SK-N-SH (cell line): ENCODE measurements at regions not wholly inside any gene's neighbourhood (a gene's known extent, or its start where the extent isn't known, plus 50 kb on each side); places are given as distances from the start of the nearest gene placed in this dataset.

Experiments used
- FOXM1 ChIP-seq: IDR thresholded peaks from 2 replicates; pipeline ENCODE4 v1.4.0; 2012; ENCODE audit warnings: low read depth, mild to moderate bottlenecking
- JUND ChIP-seq: IDR thresholded peaks from 2 replicates; pipeline ENCODE4 v1.4.0; 2012
- NFIC ChIP-seq: IDR thresholded peaks from 2 replicates; pipeline ENCODE4 v1.4.0; 2012; ENCODE audit warnings: borderline replicate concordance
- POLR2AphosphoS5 ChIP-seq: IDR thresholded peaks from 2 replicates; pipeline ENCODE4 v1.6.1; 2012; ENCODE audit warnings: low read depth, low read length
- RAD21 ChIP-seq: IDR thresholded peaks from 2 replicates; pipeline ENCODE4 v1.6.1; 2012; ENCODE audit warnings: mild to moderate bottlenecking, low read length
- SIN3A ChIP-seq: IDR thresholded peaks from 2 replicates; pipeline ENCODE4 v1.6.1; 2012; ENCODE audit warnings: low read depth, mild to moderate bottlenecking, low read length, moderate library complexity, borderline replicate concordance
- TF ChIP-seq, protein P1 (sequence below): fragments of 200-600 bp; sonication (generic); IDR thresholded peaks from 2 replicates; pipeline ENCODE4 v1.6.1; 2017; ENCODE audit warnings: antibody characterized with exemption, mild to moderate bottlenecking, moderate library complexity

- TF ChIP-seq, protein P1, sequence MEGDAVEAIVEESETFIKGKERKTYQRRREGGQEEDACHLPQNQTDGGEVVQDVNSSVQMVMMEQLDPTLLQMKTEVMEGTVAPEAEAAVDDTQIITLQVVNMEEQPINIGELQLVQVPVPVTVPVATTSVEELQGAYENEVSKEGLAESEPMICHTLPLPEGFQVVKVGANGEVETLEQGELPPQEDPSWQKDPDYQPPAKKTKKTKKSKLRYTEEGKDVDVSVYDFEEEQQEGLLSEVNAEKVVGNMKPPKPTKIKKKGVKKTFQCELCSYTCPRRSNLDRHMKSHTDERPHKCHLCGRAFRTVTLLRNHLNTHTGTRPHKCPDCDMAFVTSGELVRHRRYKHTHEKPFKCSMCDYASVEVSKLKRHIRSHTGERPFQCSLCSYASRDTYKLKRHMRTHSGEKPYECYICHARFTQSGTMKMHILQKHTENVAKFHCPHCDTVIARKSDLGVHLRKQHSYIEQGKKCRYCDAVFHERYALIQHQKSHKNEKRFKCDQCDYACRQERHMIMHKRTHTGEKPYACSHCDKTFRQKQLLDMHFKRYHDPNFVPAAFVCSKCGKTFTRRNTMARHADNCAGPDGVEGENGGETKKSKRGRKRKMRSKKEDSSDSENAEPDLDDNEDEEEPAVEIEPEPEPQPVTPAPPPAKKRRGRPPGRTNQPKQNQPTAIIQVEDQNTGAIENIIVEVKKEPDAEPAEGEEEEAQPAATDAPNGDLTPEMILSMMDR = no peak
- no peak for TF ChIP-seq NFIC
- no peak for TF ChIP-seq JUND
- TF ChIP-seq POLR2AphosphoS5 = no peak
- TF ChIP-seq RAD21 = no peak
- TF ChIP-seq SIN3A = no peak
- no peak for TF ChIP-seq FOXM1
Observed at GRCh38 chr20:55200317-55200716, 724.9 kb downstream of the DOK5 start.
